Epithelial cell of esophagus (primary cell): ENCODE measurements at regions not wholly inside any gene's neighbourhood (a gene's known extent, or its start where the extent isn't known, plus 50 kb on each side); places are given as distances from the start of the nearest gene placed in this dataset.

ENCODE experiments used
- DNase-seq: peaks from one replicate; pipeline ENCODE4 v3.0.0; 2010; ENCODE audit warnings: low read depth
- H3K4me3 ChIP-seq: 2 replicates; pipeline ENCODE4 v1.5.1; 2011; ENCODE audit warnings: mild to moderate bottlenecking, low read length, control low read depth
- TF ChIP-seq, protein P1 (sequence below): IDR thresholded peaks from 2 replicates; pipeline ENCODE4 v1.5.1; 2011; ENCODE audit warnings: low read depth, mild to moderate bottlenecking, low read length, control low read depth, inconsistent platforms; ENCODE audit not compliant: insufficient read depth; ENCODE audit errors: missing control alignments

DNA sequence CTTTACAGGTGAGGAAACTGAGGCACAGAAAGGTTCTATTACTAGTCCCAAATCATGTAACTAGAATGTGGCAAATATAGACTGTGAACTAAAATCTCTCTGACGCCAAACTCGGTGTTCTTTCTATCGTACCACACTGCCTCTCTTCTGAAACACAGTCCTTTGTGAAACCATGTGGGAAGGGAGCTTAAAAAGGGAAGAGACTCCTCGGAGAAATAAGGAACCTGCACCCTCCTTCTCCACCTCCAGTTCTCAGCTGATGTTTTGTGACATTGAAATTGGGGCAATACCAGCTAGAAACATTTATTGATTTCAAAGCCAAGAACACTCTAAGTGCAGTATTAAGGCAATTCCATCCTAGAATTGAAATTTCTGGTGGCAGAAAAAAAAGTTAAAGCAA is 76.4 kb upstream of the DRD2 start:
- no peak overlapping the region for H3K4me3 ChIP-seq
- no peak for DNase-seq
- TF ChIP-seq, protein P1, sequence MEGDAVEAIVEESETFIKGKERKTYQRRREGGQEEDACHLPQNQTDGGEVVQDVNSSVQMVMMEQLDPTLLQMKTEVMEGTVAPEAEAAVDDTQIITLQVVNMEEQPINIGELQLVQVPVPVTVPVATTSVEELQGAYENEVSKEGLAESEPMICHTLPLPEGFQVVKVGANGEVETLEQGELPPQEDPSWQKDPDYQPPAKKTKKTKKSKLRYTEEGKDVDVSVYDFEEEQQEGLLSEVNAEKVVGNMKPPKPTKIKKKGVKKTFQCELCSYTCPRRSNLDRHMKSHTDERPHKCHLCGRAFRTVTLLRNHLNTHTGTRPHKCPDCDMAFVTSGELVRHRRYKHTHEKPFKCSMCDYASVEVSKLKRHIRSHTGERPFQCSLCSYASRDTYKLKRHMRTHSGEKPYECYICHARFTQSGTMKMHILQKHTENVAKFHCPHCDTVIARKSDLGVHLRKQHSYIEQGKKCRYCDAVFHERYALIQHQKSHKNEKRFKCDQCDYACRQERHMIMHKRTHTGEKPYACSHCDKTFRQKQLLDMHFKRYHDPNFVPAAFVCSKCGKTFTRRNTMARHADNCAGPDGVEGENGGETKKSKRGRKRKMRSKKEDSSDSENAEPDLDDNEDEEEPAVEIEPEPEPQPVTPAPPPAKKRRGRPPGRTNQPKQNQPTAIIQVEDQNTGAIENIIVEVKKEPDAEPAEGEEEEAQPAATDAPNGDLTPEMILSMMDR = no peak

DNA sequence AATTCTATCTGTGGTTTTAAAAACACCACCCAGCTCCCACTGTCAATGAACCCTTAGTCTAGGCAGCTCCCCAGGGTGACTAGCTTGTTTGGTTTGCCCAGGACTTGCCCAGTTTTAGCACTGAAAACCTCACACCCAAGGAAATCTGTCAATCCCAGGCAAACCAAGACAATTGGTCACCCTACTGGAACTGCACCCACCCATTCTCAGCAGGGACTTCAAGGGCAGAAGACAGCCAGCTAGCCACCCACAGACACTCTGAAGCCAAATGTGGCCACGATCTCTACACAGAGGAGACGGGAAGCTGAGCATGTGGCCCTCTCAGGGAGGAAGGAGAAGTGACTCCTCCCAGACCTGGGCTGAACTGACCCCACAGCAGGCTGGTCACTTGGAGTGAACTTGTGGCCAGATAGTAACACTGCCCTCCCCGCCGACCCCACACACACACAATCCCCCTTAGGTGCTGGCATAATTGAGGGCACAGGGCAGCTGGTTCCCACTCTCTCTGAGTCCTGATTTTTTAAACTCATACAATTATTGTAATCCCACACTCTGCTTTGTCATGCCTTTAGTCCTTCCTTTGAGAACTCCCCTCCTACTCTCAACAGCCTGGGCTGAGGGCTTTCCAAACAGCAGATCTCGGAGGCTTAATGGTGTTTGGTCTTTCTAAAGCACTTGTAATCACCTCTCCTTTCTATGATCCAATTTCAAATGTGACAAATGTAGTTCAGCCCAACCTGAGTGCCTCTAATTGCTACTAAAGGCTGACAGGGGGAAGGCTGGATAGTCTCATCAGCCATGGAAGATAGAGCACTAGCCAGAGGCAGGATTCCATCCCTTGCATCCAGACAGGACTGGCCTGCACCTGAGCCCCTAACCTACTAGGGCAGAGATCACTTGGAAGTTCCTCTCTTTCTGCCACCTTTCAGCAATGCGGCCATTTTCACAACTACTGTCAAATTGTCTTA is 74.7 kb upstream of the DRD2 start:
- peak; percentile 74 for DNase-seq
- no peak overlapping the region for H3K4me3 ChIP-seq
- TF ChIP-seq, protein P1 = no peak

DNA sequence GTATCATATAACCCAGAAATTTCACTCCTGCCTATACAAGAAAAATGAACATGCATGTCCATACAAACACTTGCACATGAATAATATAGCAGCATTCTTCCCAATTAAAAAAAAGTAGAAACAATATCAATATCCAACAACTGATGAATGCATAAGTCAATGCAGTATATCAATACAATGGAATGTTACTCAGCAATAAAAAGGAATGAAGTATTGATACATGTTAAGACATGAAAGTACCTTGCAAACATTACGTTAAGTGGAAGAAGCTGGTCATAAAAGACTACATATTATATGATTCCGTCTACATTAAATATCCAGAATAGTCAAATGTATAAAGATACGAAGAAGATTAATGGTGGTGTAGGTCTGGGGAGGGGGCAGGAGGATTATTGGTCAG is 73.9 kb upstream of the DRD2 start:
- TF ChIP-seq, protein P1 = no peak
- DNase-seq = peak; percentile 52
- H3K4me3 ChIP-seq = no peak overlapping the region

DNA sequence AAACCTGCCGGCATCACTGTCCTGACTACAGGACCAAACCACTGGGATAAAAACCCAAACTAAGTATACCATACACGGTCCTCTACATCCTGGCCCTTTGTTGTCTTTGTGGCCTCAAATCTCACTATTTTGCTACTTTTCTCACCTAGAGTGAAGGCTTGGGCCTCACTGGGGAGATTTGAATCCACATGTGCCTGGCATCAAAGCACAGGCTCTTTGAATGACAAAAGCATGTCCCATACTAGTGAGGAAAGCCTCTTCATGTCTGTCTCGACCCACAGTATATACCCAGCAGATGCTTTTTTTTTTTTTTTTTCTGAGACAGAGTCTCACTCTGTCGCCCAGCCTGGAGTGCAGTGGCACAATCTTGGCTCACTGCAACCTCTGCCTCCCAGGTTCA is 72.5 kb upstream of the DRD2 start:
- DNase-seq = no peak
- H3K4me3 ChIP-seq = no peak overlapping the region
- TF ChIP-seq, protein P1 = no peak

DNA sequence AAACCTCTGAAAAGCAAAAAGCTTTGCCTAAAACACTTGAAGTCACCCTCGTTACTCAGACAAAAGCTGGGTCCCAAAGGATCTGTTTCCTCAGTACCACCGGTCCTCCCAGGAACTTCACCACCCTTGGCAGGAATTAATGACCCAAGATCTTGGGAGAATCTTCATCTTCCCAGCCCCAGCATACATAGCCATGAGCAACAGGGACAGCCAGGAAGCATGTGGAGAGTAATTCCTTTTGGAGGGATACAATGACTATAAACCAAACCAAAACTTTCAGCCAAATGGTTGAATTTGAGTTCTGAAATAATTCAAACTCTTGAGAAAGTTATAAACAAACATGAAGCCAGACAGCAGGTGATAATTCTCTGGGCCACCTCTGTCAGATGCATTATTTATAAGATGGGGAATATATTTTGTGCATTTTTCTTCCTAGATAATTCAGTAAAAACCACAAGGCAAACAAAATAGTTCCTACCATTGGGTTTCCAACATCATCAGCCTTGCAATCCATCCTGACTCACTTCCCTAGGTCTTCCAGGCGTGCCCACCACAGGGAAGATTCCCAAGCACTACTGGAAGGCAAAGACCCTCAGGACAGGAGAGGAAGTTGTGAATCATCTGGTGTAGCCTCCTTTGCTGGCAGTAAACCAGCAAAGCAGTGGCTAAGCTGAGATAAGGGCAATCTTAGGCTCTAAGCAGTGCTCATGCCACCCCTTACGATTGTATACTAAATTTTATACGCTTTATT is 71.7 kb upstream of the DRD2 start:
- TF ChIP-seq, protein P1 = no peak
- no peak overlapping the region for H3K4me3 ChIP-seq
- DNase-seq = peak; percentile 75

DNA sequence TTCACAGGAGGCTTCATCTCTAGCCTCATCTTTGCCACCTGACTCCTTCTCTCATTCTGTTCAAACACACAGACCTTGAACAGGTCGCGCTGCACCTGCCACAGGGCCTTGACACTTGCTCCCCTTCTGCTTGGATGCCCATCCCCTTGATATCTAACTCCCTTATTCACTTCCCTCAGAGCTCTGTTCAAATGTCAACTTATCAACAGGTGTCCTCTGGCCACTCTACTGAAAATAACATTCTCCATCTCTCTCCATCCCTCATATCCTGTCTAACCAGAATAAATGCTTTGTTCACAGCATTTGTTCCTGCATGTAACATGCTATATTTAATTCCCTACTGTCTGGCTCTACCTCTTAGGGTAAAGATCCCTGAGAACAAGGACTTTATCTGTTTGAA is 67.2 kb upstream of the DRD2 start:
- no peak for DNase-seq
- TF ChIP-seq, protein P1 = no peak
- H3K4me3 ChIP-seq = no peak overlapping the region
